ENCODE measurements at regions not wholly inside any gene's neighbourhood (a gene's known extent, or its start where the extent isn't known, plus 50 kb on each side); places are given as distances from the start of the nearest gene placed in this dataset.

GRCh38 chr16:73212431-73212830 lies 164.5 kb upstream of the ZFHX3 start:
- H3K23me2 ChIP-seq (ENCODE audit: low read depth, low read length) = no peaks in the 10 kb centered on the region

More at GRCh38 chr16:73212431-73212830, 164.5 kb upstream of the ZFHX3 start:
- peaks cover 8% of the 10 kb centered on the region in 2 experiments; a peak in 3 of 4 replicates for H3K9me3 ChIP-seq (ENCODE audit: insufficient read depth in 2 of 2, low read depth in 1 of 2, low read length in 1 of 2)
- H3K4me2 ChIP-seq (ENCODE audit: insufficient read depth in 1 of 2, low read depth in 2 of 2, low read length in 2 of 2) = no peak overlapping the region
- no peak overlapping the region for H3K14ac ChIP-seq (ENCODE audit: insufficient read length)
- no peaks in the 10 kb centered on the region; a peak in 1 of 7 replicates for H3K27me3 ChIP-seq (replicated peaks in 1 of 4; ENCODE audit: control insufficient read depth in 3 of 4, extremely low read depth in 1 of 4, insufficient read depth in 3 of 4, low read length in 3 of 4)
- CTCF ChIA-PET (ENCODE audit: partially characterized antibody) = interaction anchor here (0.6 to 2.6 kb wide), 6 partner anchors 9 to 554 kb away, joined by 3 to 7 read pairs (median 3); no protein-coding TSS in a partner anchor
- no peak overlapping the region for H2BK12ac ChIP-seq (ENCODE audit: low read depth, low read length)
- H4K5ac ChIP-seq (ENCODE audit: insufficient read length, low read depth, low read length) = no peak overlapping the region
- no peaks in the 10 kb centered on the region for H4K20me1 ChIP-seq (replicated peaks in 1 of 2; ENCODE audit: control insufficient read depth in 1 of 2, insufficient read depth in 2 of 2, low read length in 2 of 2)
- H4K91ac ChIP-seq (replicated peaks; ENCODE audit: insufficient read length, low read length) = no peak overlapping the region
- TF ChIP-seq RXRA (IDR thresholded peaks at IDR 0.05; ENCODE audit: insufficient read depth, low read depth, low read length) (no peak), SP2 (IDR thresholded peaks at IDR 0.05; ENCODE audit: low read length) (no peak), CEBPB (IDR thresholded peaks at IDR 0.05; ENCODE audit: low read depth, low read length) (no peak), HDAC2 (IDR thresholded peaks at IDR 0.05; ENCODE audit: borderline replicate concordance in 1 of 2, low read depth in 2 of 2, low read length in 2 of 2) (no peak), RBBP5 (IDR thresholded peaks at IDR 0.05; ENCODE audit: borderline replicate concordance, low read depth, low read length) (no peak)
- POLR2A ChIA-PET (ENCODE audit: partially characterized antibody) = no interaction called here
- no peak overlapping the region for H3K23ac ChIP-seq (ENCODE audit: insufficient read length)
- H3K36me3 ChIP-seq (ENCODE audit: control insufficient read depth in 2 of 4, insufficient read depth in 4 of 4, low read length in 3 of 4) = no peaks in the 10 kb centered on the region; a peak in 1 of 8 replicates
- no peak for DNase-seq (ENCODE audit: low read depth in 1 of 2, low spot score in 2 of 2)
- H2AFZ ChIP-seq (ENCODE audit: low read length) = no peak overlapping the region
- no peak overlapping the region for H2AK5ac ChIP-seq (ENCODE audit: low read depth, low read length)
- H3K27ac ChIP-seq (ENCODE audit: low read depth, low read length) = no peak overlapping the region
- peaks cover 0 to 9% (median 3%) of the 10 kb centered on the region in 4 experiments; a peak in 3 of 7 replicates for H3K4me1 ChIP-seq (replicated peaks in 1 of 4; ENCODE audit: control insufficient read depth in 3 of 4, insufficient read depth in 4 of 4, low read length in 3 of 4)
- 78% methylated on average over 4 of the region's 4 CpGs; no CpG with 5 or more reads in 1 of the 2 experiments for WGBS, 2 experiments (ENCODE audit: extremely low coverage in 1 of 2, insufficient coverage in 1 of 2, insufficient read length in 1 of 2, insufficient replicate concordance in 2 of 2, low coverage in 1 of 2, low lambda C conversion rate in 2 of 2, missing lambda C conversion rate in 1 of 2)
- H3K79me1 ChIP-seq (ENCODE audit: low read depth, low read length) = no peaks in the 10 kb centered on the region
- H2BK120ac ChIP-seq (replicated peaks; ENCODE audit: low read depth, low read length) = no peak overlapping the region
- H4K8ac ChIP-seq (ENCODE audit: extremely low read depth, insufficient read depth, low read length) = no peak overlapping the region
- FAIRE-seq = no peak
- no peak overlapping the region for H3K18ac ChIP-seq (ENCODE audit: extremely low read depth, low read length)
- no peak overlapping the region for H2BK15ac ChIP-seq (ENCODE audit: low read length)
- H3K4ac ChIP-seq (replicated peaks; ENCODE audit: insufficient read length, low read depth, low read length) = no peak overlapping the region
- no peak overlapping the region for H3K56ac ChIP-seq (replicated peaks; ENCODE audit: insufficient read length, low read depth, low read length)
- no peak overlapping the region for H2BK5ac ChIP-seq (ENCODE audit: low read depth, low read length)
- H3K9ac ChIP-seq (replicated peaks in 1 of 4; ENCODE audit: extremely low read depth in 1 of 4, low read depth in 3 of 4, low read length in 3 of 4) = no peak overlapping the region
- no peaks in the 10 kb centered on the region for H3K79me2 ChIP-seq (ENCODE audit: control insufficient read depth in 1 of 2, insufficient read depth in 2 of 2, low read length in 2 of 2)
- no peak overlapping the region for H3K4me3 ChIP-seq (ENCODE audit: extremely low read depth in 1 of 4, insufficient read depth in 2 of 4, low read depth in 3 of 4, low read length in 4 of 4)
- no peak overlapping the region for H2BK20ac ChIP-seq (ENCODE audit: low read length)

Measured in H1 (cell line).